Stimulated activated effector memory CD8-positive, alpha-beta T cell treated with anti-CD3 and anti-CD28 coated beads, Interleukin-12 subunit alpha, Interleukin-12 subunit beta, amount 100 ng/mL, for 72 hours (primary cell): ENCODE measurements at regions not wholly inside any gene's neighbourhood (a gene's known extent, or its start where the extent isn't known, plus 50 kb on each side); places are given as distances from the start of the nearest gene placed in this dataset.
A peak's percentile ranks its signal among the peaks of the same experiment; 100 is the strongest.

Source experiments
- ATAC-seq: fragments of 150-1000 bp; cut with Tn5 transposase; 2 replicates; pipeline ENCODE4 v1.10.0; 2021
- DNase-seq, 2 donors: peaks; one replicate each; pipeline ENCODE4 v3.0.0; 2021 to 2022; ENCODE audit warnings: low spot score in 2 of 2
- H3K27ac Mint-ChIP-seq: one replicate; pipeline ENCODE4 v1.8.0; 2022; ENCODE audit warnings: mild to moderate bottlenecking, mixed read lengths
- H3K36me3 Mint-ChIP-seq: one replicate; pipeline ENCODE4 v1.8.0; 2022; ENCODE audit warnings: mild to moderate bottlenecking, mixed read lengths
- H3K4me1 Mint-ChIP-seq: one replicate; pipeline ENCODE4 v1.8.0; 2022; ENCODE audit warnings: mixed read lengths
- H3K4me3 Mint-ChIP-seq: one replicate; pipeline ENCODE4 v1.8.0; 2022; ENCODE audit warnings: mild to moderate bottlenecking, mixed read lengths
- H3K9me3 Mint-ChIP-seq: one replicate; pipeline ENCODE4 v1.8.0; 2022; ENCODE audit warnings: mixed read lengths

DNA sequence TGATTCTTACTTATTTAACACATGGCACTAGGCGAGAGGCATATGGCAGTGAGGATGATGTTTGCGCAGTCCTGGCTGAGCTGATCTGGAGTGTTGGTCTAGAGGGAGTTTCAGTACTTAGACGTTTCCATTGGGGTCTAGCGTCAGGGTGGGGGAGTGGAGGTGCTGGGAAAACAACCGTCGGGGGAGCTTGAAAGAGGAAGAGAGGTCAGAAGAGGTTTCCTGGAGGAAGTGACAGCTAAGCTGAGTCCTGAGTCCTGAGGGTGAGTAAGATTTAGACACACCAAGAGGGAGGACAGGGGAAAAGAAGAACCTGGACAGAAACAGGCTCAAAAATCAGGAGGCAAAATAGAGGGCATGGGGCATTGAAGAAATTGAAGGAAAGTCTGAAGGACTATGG, 81.4 kb downstream of the ALOX5AP start:
- no peak for DNase-seq
- no peak for ATAC-seq
- Mint-ChIP-seq H3K9me3 (no peaks in the 10 kb centered on the region), H3K4me3 (no peak overlapping the region), H3K27ac (no peak overlapping the region), H3K4me1 (peaks cover 6% of the 10 kb centered on the region), H3K36me3 (no peaks in the 10 kb centered on the region)

DNA sequence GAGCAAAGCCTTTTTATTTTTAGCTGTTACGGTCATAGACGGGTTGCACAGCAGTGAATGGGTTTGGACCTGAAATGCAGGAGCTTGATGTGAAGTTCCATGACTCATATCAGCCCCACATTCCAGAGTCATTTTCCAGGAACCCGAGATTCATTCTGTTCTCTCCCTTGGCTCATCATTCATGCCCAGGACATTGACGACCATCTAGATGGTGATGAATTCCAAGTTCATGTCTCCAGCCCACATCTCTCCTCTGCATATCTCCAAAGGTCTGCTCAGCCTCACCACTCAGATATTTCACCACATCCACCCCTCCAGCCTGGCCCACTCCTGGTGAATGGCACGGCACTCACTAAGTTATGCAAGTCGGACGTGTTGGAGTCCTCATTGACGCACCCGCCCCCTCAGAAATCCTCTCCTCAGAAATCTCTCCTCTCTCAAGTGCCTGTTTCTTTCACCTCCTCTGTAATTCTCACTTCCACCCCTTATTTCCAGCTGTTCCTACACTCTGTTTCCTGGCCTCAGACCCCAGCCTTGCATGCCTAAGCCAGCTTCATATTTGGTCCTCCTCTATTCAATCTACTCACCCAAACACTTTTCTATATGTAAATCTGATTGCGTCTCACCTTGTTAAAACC, 83.1 kb downstream of the ALOX5AP start:
- Mint-ChIP-seq H3K4me1 (peaks cover 6% of the 10 kb centered on the region), H3K36me3 (no peaks in the 10 kb centered on the region), H3K27ac (no peak overlapping the region), H3K4me3 (no peak overlapping the region), H3K9me3 (no peaks in the 10 kb centered on the region)
- DNase-seq (no peak), ATAC-seq (no peak)

DNA sequence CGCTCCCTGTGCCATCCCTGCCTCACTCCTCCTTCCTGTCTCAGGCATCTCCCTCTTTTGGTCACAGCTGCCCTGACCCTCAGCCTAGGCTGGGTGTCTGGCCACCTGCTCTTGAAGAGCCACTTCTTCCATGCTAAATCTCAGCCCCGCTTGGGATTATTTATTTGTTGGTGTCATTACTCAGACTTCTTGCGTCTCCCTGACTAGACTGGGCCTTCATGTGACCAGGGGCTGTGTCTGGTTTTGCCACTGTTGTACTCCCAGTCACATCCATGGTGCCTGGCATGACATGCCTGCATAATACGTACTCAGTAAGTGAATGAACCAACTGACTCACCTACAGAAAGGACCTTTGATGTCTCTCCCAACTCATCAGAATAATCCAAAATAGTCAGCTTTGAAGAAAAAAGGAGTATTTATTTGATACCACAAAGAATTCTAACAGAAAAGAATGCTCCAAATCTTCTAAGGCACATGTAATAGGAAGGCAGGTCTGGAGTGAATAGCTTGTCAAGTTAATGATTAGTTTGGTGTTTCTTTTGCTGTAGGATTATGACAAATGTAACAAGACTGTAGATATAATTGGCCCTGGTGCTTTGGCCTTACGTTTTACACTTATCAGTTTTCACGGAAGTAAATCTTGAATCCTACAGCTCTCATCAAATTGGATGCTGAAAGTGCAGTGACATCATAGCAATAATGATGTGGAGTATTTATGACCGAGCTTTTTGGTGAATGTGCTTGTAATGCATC, 84.0 kb downstream of the ALOX5AP start:
- no peak for DNase-seq
- Mint-ChIP-seq H3K27ac (no peak overlapping the region), H3K36me3 (no peaks in the 10 kb centered on the region)

DNA sequence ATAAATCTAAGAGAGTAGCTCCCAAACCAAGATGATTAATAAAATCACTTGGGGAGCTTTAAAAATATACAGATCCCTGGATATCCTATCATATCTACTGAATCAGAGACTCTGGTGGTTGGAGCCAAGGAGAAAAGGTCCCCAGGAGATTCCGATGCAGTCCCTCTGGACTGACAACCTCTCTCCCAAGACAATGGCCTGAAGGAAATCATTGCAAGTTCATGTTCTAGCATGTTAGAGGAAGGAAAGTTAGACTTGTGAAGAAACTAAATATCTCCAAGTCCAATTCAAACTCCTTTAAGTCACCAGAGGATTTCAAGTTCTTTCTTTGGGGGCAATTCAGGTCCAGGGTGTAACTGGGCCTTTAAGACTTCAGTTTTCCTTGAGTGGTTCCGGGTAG, 84.7 kb upstream of the MEDAG start:
- no peak for DNase-seq
- no peak overlapping the region for H3K4me3 Mint-ChIP-seq
- no peaks in the 10 kb centered on the region for H3K9me3 Mint-ChIP-seq
- no peaks in the 10 kb centered on the region for H3K36me3 Mint-ChIP-seq
- ATAC-seq = no peak
- H3K4me1 Mint-ChIP-seq = peaks cover 6% of the 10 kb centered on the region
- H3K27ac Mint-ChIP-seq = no peak overlapping the region

More for the DNA sequence above, 84.0 kb downstream of the ALOX5AP start:
- ATAC-seq = no peak
- Mint-ChIP-seq H3K4me3 (no peak overlapping the region), H3K9me3 (no peaks in the 10 kb centered on the region), H3K4me1 (peaks cover 6% of the 10 kb centered on the region)

DNA sequence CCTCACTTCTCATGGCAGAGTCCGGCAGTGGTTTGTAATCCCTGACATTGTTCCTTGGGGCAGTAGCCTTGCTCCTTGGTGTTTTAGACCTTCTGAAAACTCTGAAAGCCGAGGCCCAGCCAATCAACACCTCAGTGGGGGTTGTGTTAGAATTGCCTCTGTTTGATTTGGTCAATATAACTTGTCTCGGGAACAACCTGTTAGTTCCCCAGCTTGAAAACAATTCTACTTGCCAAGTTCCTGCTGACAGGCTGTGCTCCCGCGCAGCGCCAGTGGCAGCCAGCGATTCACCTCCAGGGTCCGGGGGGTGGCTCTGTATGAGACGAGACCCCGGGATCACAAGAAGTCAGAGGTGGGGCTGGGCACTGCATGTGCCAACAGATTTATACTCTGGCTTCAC, 81.4 kb upstream of the MEDAG start:
- H3K4me3 Mint-ChIP-seq = no peak overlapping the region
- no peak overlapping the region for H3K27ac Mint-ChIP-seq
- DNase-seq (no peak), ATAC-seq (no peak)
- H3K4me1 Mint-ChIP-seq = no peaks in the 10 kb centered on the region
- H3K9me3 Mint-ChIP-seq = no peaks in the 10 kb centered on the region
- H3K36me3 Mint-ChIP-seq = no peaks in the 10 kb centered on the region

DNA sequence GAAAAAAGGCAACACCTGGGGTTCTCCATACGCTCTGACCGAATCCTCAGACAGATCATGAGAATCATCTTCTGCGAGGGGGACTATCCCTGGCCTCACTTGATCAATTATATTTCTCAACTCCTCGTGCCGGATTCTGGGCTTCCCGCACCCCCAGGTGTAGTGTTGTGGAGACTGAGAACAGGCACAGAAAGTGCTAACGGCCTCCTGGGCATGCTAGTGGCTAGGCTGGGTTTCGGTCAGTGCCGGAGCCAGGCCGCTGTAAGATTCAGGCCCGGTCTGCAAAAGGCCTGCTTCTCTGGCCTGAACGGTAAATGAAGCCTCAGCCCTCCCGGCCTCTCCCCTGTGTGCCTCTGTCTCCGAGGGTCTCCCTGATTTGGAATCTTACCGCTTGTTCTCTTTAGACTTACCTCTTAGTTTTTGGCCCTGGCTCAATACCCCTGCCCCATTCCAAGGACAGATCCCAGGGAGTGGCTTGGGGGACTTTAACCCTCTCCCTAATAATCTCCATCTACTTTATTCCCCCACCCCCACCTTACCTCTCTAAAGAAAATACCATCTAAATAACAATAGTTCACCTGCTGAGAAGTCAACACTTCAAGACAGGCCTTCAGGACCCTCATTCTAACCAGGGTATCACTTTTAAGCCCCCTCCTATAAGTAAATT, 79.0 kb upstream of the MEDAG start:
- DNase-seq = no peak
- ATAC-seq = no peak
- Mint-ChIP-seq H3K27ac (peak overlapping the region; percentile 39), H3K4me1 (peaks cover 4% of the 10 kb centered on the region), H3K9me3 (no peaks in the 10 kb centered on the region), H3K36me3 (no peaks in the 10 kb centered on the region), H3K4me3 (no peak overlapping the region)

DNA sequence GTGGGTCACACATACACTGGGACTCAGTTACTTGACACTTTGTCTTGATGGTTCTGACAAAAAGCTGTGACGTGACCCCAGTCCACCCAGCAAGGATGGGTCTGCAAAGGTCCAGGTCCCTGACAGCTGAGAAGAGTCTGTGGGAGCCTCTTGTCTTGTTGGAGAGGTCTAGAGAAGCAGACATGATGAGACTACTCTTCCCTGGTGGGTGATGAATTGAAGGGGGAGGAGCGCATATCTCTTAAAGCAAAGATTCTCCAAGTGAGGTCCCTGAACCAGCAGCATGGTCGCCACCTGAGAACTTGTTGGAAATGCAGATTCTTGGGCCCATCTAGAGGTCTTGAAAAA, 78.5 kb upstream of the MEDAG start:
- H3K4me1 Mint-ChIP-seq = peaks cover 4% of the 10 kb centered on the region
- ATAC-seq = no peak
- H3K9me3 Mint-ChIP-seq = no peaks in the 10 kb centered on the region
- H3K4me3 Mint-ChIP-seq = no peak overlapping the region
- H3K36me3 Mint-ChIP-seq = no peaks in the 10 kb centered on the region
- DNase-seq = no peak
- peak overlapping the region; percentile 39 for H3K27ac Mint-ChIP-seq

DNA sequence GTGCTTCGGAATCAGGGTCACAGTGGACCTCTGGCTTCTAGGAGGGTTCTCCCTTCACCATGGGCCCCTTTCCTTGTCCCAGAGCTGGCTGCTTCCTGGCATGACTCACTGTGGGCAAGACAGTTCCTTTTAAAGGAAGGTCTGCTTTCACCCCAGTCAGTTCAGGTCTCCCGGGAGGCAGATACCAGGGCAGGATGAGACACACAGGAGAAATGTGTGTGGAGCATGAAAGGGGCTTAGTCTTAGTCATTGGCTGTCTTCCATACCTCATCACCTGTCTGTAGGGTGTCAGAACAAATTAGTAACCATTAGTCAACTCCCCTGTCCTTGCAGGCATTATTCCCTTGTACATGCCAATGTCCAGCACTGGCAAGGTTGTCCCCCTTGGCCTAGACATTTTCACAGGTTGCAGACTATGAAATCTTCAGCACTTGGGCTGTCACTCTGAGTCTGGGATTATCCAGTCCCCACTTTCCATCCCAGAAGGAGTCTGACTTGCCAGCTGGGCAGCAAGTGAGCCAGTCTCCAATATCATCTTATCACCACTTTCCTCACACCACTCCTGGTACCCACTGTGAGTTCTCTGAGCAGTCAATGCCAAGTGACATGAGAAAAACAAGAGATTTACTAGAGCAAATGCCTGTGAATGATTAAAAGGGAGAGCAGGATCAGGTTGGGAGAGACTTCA, 76.8 kb upstream of the MEDAG start:
- ATAC-seq = no peak

DNA sequence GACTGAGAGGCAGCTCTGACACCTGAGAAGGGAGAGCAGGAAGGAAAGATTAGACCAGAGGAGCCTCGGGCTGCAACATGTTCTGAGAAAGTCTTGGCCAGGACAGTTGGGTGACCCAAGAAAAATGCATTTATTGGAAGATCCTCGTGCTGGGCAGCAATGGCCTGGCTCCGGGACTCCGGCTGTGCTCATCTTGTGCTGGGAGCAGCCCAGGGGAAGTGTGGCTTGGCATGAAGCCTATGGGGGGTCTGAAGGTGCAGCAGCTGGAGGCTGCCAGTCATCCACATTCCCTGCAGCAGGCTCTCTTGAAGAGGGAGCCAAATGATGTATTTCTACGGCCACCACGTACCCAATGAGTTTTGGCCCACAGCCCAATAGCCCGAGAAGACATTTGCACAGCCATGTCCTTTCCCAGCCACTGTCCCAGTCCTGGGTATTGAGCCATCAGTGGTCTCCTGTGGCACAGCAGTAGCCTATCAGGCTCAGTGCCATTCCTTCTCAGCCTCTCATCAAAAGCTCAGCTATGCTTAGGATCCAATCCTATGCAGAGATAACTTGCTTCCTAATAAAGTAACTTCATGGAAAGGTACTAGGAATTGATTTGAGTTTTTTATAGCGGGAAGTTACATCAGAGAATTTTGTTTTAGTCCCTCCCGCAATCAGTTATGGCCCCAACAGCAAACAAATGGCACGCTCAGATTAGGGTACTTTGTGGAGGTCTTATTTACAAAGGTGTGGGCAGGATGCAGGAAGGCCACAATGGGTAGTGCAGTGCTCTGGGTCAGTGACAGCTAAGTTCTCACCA, 76.0 kb upstream of the MEDAG start:
- Mint-ChIP-seq H3K9me3 (no peaks in the 10 kb centered on the region), H3K4me1 (peaks cover 16% of the 10 kb centered on the region), H3K27ac (no peak overlapping the region)

More for the DNA sequence above, 76.8 kb upstream of the MEDAG start:
- H3K4me3 Mint-ChIP-seq = no peak overlapping the region
- no peaks in the 10 kb centered on the region for H3K36me3 Mint-ChIP-seq
- no peak for DNase-seq
- no peaks in the 10 kb centered on the region for H3K9me3 Mint-ChIP-seq
- H3K4me1 Mint-ChIP-seq = peaks cover 16% of the 10 kb centered on the region
- no peak overlapping the region for H3K27ac Mint-ChIP-seq

DNA sequence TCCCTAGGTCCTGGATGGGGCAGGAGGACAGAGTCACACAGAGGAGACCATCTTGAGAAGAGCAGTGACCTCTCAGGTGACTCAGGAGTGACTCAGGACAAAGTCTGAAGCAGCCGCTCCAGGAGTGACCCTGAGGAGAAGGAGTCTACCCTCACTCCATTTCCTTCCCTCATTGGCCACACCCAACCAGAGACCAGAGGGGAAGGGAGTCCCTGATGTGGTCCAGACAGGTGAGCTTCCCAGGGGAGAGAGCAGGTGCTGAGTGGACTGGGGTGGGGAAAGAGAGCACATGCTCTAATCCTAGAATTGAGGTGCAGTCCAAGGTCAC, 75.5 kb upstream of the MEDAG start:
- no peak for ATAC-seq

More for the DNA sequence above, 76.0 kb upstream of the MEDAG start:
- ATAC-seq (no peak), DNase-seq (no peak)
- no peak overlapping the region for H3K4me3 Mint-ChIP-seq
- no peaks in the 10 kb centered on the region for H3K36me3 Mint-ChIP-seq

DNA sequence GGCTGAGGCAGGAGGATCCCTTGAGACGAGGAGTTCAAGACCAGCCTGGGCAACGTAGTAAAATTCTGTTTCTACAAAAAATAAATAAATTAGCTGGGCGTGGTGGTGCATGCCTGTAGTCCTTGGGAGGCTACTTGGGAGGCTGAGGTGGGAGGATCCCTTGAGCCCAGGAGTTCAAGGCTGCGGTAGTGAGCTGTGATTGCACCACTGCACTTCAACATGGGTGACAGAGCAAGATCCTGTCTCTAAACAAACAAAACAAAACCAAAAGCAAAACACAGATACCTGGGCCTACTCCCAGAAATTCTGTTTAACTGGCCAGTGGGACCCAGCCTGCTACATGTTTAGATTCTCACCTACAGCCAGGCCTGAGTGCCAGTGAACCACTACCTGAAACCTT, 74.6 kb upstream of the MEDAG start:
- Mint-ChIP-seq H3K4me1 (peaks cover 16% of the 10 kb centered on the region), H3K27ac (no peak overlapping the region), H3K9me3 (no peaks in the 10 kb centered on the region), H3K36me3 (no peaks in the 10 kb centered on the region), H3K4me3 (no peak overlapping the region)
- DNase-seq (no peak), ATAC-seq (no peak)

More for the DNA sequence above, 75.5 kb upstream of the MEDAG start:
- no peaks in the 10 kb centered on the region for H3K9me3 Mint-ChIP-seq
- peaks cover 16% of the 10 kb centered on the region for H3K4me1 Mint-ChIP-seq
- DNase-seq = no peak
- H3K27ac Mint-ChIP-seq = no peak overlapping the region
- no peaks in the 10 kb centered on the region for H3K36me3 Mint-ChIP-seq
- H3K4me3 Mint-ChIP-seq = no peak overlapping the region

DNA sequence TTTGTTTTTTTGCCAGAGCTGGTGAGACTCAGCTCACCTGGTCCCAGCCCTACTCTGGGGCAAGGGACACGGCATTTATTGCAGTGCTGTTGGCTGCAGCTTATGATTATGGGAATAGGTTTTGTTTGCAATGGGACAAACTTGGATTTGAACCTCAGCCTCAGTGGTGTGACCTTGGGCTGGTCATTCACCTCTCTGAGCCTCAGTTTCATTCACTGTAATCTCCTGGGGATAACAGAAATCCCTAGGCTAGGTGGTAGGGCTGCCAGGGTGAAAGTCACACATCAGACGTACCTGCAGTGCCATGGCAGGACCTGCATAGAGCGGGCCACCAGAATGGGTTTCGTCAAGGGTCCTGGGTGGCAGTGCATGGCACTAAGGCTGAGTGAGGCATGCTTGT, 73.7 kb upstream of the MEDAG start:
- Mint-ChIP-seq H3K36me3 (no peaks in the 10 kb centered on the region), H3K4me1 (peaks cover 16% of the 10 kb centered on the region), H3K27ac (peak overlapping the region; percentile 60), H3K4me3 (no peak overlapping the region), H3K9me3 (no peaks in the 10 kb centered on the region)
- DNase-seq (no peak), ATAC-seq (no peak)

DNA sequence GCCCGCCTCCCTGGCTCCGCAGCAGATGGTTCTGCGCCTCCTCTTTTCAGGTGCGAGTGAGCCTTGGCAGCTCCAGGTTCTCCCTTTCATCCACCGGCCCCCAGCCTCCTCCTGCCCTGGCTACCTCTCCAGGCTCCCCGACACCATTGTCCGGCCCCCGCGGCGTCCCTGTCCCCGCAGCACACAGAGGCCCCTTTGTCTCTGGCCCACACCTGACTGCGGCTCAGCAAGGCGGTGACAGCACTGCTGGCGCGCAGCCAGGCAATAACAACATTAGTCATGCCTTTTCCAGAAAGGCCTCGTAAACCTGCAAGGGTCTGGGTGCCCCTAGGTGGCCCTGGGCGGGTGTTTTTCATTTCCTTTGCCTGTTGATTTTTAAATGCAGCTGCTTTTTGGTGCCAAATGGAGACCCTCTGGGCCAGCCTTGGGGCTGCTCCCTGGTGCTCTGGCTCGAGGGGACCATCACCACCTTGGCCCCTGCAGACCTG, 73.2 kb upstream of the MEDAG start:
- peak; percentile 30 to 59 for DNase-seq
- Mint-ChIP-seq H3K4me3 (peak overlapping the region; percentile 9), H3K4me1 (peaks cover 16% of the 10 kb centered on the region), H3K9me3 (no peaks in the 10 kb centered on the region), H3K36me3 (no peaks in the 10 kb centered on the region), H3K27ac (peak overlapping the region; percentile 60)
- ATAC-seq = peak; percentile 85

DNA sequence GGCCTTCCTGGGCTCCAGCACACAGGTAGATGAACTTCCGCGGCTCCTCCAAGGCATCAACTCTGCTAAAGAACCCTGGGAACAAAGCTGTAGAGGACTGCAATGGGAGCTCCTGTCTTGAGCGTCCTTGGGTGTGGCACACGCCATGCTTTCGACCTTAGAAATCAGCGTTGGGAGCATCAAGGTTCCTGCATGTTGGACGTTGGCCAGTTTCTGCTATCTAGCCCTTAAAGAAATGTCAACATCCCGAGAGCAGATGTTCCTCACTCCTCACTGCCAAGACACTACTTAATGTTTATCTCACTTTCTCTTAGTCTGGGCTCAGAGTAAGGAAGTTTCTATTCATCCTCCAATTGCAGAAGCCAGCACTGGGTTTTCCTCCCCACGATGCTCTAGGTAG, 70.6 kb upstream of the MEDAG start:
- Mint-ChIP-seq H3K4me3 (no peak overlapping the region), H3K27ac (no peak overlapping the region), H3K36me3 (no peaks in the 10 kb centered on the region), H3K4me1 (peaks cover 16% of the 10 kb centered on the region), H3K9me3 (no peaks in the 10 kb centered on the region)
- no peak for DNase-seq
- no peak for ATAC-seq
